ENCODE measurements at regions not wholly inside any gene's neighbourhood (a gene's known extent, or its start where the extent isn't known, plus 50 kb on each side); places are given as distances from the start of the nearest gene placed in this dataset.

DNA sequence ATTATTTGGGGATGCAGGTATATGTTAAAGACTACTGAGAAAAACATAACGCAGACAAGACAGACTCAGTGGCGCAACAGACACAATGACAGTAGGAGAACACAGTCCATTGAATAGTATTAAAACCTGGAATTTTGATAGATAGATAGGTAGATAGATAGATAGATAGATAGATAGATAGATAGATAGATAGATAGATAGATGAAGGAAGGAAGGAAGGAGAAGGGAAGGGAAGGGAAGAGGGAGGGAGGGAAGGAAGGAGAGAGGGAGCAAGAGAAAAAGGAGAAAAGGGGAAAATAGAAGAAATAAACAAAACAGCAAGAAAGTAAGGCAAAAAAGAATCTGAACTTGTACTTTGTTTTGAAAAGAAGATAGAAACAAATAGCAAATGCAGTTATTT is 404.5 kb downstream of the FOXO1 start:
- H3K9ac ChIP-seq (ENCODE audit: control insufficient read depth, extremely low read depth, insufficient read depth, low read length), result no peak overlapping the region
- no peaks in the 10 kb centered on the region for H4K20me1 ChIP-seq (ENCODE audit: control insufficient read depth, extremely low read depth, insufficient read depth, low read length)
- DNase-seq (ENCODE audit: low read depth, low spot score) (no peak), FAIRE-seq (no peak)
- no peaks in the 10 kb centered on the region for H3K27me3 ChIP-seq (ENCODE audit: control insufficient read depth, extremely low read depth, insufficient read depth, low read length)
- H3K36me3 ChIP-seq (ENCODE audit: control insufficient read depth in 2 of 2, extremely low read depth in 1 of 2, insufficient read depth in 2 of 2, low read length in 2 of 2), result no peaks in the 10 kb centered on the region
- dilution Hi-C loops (cut with MboI; ENCODE audit: extremely low pct_ligation_motif_present, low sequenced_read_pairs), result no loop called here
- no peak for TF ChIP-seq EZH2 (IDR thresholded peaks at IDR 0.05; ENCODE audit: low read length)
- TF ChIP-seq, protein P1, sequence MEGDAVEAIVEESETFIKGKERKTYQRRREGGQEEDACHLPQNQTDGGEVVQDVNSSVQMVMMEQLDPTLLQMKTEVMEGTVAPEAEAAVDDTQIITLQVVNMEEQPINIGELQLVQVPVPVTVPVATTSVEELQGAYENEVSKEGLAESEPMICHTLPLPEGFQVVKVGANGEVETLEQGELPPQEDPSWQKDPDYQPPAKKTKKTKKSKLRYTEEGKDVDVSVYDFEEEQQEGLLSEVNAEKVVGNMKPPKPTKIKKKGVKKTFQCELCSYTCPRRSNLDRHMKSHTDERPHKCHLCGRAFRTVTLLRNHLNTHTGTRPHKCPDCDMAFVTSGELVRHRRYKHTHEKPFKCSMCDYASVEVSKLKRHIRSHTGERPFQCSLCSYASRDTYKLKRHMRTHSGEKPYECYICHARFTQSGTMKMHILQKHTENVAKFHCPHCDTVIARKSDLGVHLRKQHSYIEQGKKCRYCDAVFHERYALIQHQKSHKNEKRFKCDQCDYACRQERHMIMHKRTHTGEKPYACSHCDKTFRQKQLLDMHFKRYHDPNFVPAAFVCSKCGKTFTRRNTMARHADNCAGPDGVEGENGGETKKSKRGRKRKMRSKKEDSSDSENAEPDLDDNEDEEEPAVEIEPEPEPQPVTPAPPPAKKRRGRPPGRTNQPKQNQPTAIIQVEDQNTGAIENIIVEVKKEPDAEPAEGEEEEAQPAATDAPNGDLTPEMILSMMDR (optimal IDR thresholded peaks at IDR 0.05 in 1 of 3, IDR thresholded peaks at IDR 0.05 in 1 of 3, conservative IDR thresholded peaks at IDR 0.05 in 1 of 3; ENCODE audit: extremely low read depth in 1 of 3, insufficient read depth in 2 of 3, low read length in 3 of 3), result no peak
- H3K27ac ChIP-seq (ENCODE audit: control insufficient read depth, insufficient read depth, low read length), result no peak overlapping the region
- no peak overlapping the region for H3K4me3 ChIP-seq (ENCODE audit: control insufficient read depth in 2 of 3, extremely low read depth in 1 of 3, insufficient read depth in 2 of 3, low read depth in 1 of 3, low read length in 3 of 3)
- H2AFZ ChIP-seq (ENCODE audit: control insufficient read depth, low read length), result no peak overlapping the region
- no peaks in the 10 kb centered on the region for H3K79me2 ChIP-seq (ENCODE audit: control insufficient read depth, insufficient read depth, low read length)
- H3K4me1 ChIP-seq (ENCODE audit: control insufficient read depth, extremely low read depth, insufficient read depth, low read length), result peaks cover 3% of the 10 kb centered on the region
- H3K9me1 ChIP-seq (ENCODE audit: control insufficient read depth, extremely low read depth, insufficient read depth, low read length), result no peaks in the 10 kb centered on the region
- H3K9me3 ChIP-seq (ENCODE audit: control insufficient read depth, low read depth, low read length), result no peaks in the 10 kb centered on the region
- no peak overlapping the region for H3K4me2 ChIP-seq (ENCODE audit: control insufficient read depth, extremely low read depth, insufficient read depth, low read depth, low read length)

DNA sequence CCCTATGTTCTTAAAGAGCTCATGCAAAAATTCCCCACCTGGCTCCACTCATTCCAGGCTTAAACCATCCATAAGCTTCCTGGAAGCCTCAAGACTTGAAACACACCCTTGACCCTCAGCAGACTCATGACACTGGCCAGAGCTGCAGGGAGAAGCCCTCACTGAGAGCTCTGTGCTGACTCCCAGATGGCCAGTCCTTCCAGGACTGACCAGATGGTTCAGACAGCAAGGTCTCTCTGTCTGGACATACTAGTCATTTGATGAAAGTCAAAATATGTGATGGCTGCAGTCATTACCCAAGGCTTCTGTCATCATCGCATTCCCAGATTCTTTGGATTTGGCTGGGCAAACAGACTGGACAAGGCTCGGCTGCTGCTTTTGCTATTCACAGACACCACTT is 397.4 kb downstream of the FOXO1 start:
- Histone ChIP-seq H3K4me2 (ENCODE audit: control insufficient read depth, extremely low read depth, insufficient read depth, low read depth, low read length) (no peak overlapping the region), H3K27ac (ENCODE audit: control insufficient read depth, insufficient read depth, low read length) (no peak overlapping the region), H2AFZ (ENCODE audit: control insufficient read depth, low read length) (no peak overlapping the region), H3K79me2 (ENCODE audit: control insufficient read depth, insufficient read depth, low read length) (no peaks in the 10 kb centered on the region), H3K4me3 (ENCODE audit: control insufficient read depth in 2 of 3, extremely low read depth in 1 of 3, insufficient read depth in 2 of 3, low read depth in 1 of 3, low read length in 3 of 3) (no peak overlapping the region), H4K20me1 (ENCODE audit: control insufficient read depth, extremely low read depth, insufficient read depth, low read length) (no peaks in the 10 kb centered on the region), H3K9me3 (ENCODE audit: control insufficient read depth, low read depth, low read length) (no peaks in the 10 kb centered on the region), H3K4me1 (ENCODE audit: control insufficient read depth, extremely low read depth, insufficient read depth, low read length) (peaks cover 26% of the 10 kb centered on the region), H3K36me3 (ENCODE audit: control insufficient read depth in 2 of 2, extremely low read depth in 1 of 2, insufficient read depth in 2 of 2, low read length in 2 of 2) (no peaks in the 10 kb centered on the region), H3K27me3 (ENCODE audit: control insufficient read depth, extremely low read depth, insufficient read depth, low read length) (no peaks in the 10 kb centered on the region), H3K9me1 (ENCODE audit: control insufficient read depth, extremely low read depth, insufficient read depth, low read length) (no peaks in the 10 kb centered on the region), H3K9ac (ENCODE audit: control insufficient read depth, extremely low read depth, insufficient read depth, low read length) (no peak overlapping the region)
- FAIRE-seq, result no peak
- dilution Hi-C loops (cut with MboI; ENCODE audit: extremely low pct_ligation_motif_present, low sequenced_read_pairs), result no loop called here
- no peak for DNase-seq (ENCODE audit: low read depth, low spot score)
- no peak for TF ChIP-seq EZH2 (IDR thresholded peaks at IDR 0.05; ENCODE audit: low read length)
- TF ChIP-seq, protein P1 (optimal IDR thresholded peaks at IDR 0.05 in 1 of 3, IDR thresholded peaks at IDR 0.05 in 1 of 3, conservative IDR thresholded peaks at IDR 0.05 in 1 of 3; ENCODE audit: extremely low read depth in 1 of 3, insufficient read depth in 2 of 3, low read length in 3 of 3), result no peak

All from keratinocyte (primary cell).